Posterior vena cava (tissue), 2 donors: ENCODE measurements at regions not wholly inside any gene's neighbourhood (a gene's known extent, or its start where the extent isn't known, plus 50 kb on each side); places are given as distances from the start of the nearest gene placed in this dataset.

Experiments used
- DNase-seq: peaks from one replicate; pipeline ENCODE4 v3.0.0-alpha.2; 2020; ENCODE audit warnings: low spot score
- intact Hi-C, 2 donors: fragments of 100-400 bp; cut with DNase I; formaldehyde crosslinking; loops; one replicate each; pipeline versions ENCODE4 v1.14.1 to v1.14.2; 2022 to 2023
- donor health status: DM: yes; HTN: yes; CAD: no.
- donor health status: DM: yes; HTN: yes; CAD: no.

- intact Hi-C loops, result no loop called here
- no peak for DNase-seq
Observed at GRCh38 chr10:62638062-62638477, 166.4 kb upstream of the ADO start.

GRCh38 chr10:62639144-62639543, 165.4 kb upstream of the ADO start:
- DNase-seq, result no peak
- intact Hi-C loops, result no loop called here

GRCh38 chr10:62640411-62640810, 164.1 kb upstream of the ADO start:
- intact Hi-C loops, result no loop called here
- DNase-seq, result no peak

GRCh38 chr10:62643606-62644587, 160.6 kb upstream of the ADO start:
- DNase-seq, result no peak
- intact Hi-C loops, result no loop called here

GRCh38 chr10:62647375-62648092, 157.0 kb upstream of the ADO start:
- intact Hi-C loops, result no loop called here
- DNase-seq, result no peak

- DNase-seq, result no peak
- intact Hi-C loops, result no loop called here
Observed at GRCh38 chr10:62648921-62649320, 155.6 kb upstream of the ADO start.

GRCh38 chr10:62650411-62650810, 154.1 kb upstream of the ADO start:
- DNase-seq, result no peak
- intact Hi-C loops, result no loop called here

GRCh38 chr10:62651341-62651740, 153.2 kb upstream of the ADO start:
- DNase-seq, result no peak
- intact Hi-C loops, result no loop called here

DNA sequence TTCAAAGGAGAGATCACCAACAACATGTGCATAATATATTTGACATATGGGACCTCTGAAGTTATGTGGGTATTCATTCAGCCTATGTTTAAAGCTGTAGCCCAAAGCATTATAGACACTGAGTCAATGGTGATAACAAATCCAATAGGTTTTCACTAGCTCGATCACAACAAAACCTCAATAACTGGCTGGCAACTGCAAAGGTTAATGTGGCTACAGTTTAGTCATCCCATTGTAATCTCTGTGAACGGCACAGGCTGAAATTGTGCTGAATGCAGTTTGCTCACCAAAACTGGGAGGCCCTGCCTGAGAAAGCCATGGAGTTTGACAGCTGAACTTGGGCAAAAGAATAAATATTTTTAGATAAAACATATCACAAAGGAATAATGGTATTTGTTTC, 152.4 kb upstream of the ADO start:
- intact Hi-C loops, result no loop called here
- no peak for DNase-seq

DNA sequence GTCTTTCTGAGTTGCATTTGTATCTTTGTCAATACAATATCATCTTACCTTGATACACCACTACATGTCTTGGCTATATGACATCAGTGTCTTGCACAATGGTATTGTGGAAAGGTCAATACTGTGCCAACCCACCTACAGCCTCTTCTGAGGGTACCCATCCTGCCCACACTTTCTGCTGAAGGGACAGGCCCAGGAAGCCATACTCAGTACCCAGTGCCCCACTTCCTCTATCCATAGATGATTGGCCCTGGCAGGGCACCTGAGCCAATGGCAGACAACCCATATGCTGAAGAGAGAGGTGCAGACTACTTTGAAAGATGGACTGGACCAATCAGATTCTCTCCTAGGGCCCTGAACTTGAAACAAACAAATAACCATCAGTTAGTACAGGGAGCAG, 152.0 kb upstream of the ADO start:
- DNase-seq, result no peak
- intact Hi-C loops, result no loop called here

DNA sequence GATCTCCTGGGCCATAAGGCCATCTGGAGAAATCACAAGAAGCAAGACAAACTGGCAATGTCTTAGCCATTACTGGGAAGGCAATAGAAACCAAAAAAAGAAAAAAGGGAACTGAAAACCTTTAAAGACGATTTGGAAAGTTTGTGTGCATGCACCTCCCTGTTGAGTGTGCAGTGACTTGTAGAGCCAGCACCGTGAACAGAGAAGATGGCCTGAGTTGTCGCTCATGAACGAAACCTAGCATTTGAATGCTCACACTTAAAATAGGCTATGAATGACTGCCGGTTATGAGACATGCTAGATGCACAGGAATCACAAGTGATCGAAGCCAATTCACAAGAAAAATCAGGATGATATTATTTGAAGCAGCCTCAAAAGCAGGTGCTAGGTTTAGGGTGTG, 151.3 kb upstream of the ADO start:
- DNase-seq, result no peak
- intact Hi-C loops, result no loop called here

DNA sequence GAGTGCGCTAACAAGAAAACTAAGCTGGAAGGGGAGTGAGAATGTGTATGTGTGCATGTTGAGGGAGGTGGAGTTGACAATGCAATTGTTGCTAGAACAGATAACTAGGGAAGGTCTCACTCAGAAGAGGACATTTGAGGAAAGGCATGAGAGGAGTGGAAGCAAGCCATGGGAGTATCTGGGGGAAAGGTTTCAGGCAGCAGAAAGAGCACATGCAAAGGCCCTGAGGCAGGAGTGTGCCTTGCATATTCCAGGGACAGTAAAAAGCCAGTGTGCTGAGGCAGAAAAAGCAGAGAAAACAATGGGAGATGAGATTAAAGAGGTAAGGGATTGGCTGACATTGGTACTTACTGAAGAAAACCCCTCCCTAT, 149.6 kb upstream of the ADO start:
- intact Hi-C loops, result no loop called here
- no peak for DNase-seq

GRCh38 chr10:62655337-62655994, 149.1 kb upstream of the ADO start:
- intact Hi-C loops, result no loop called here
- DNase-seq, result no peak

DNA sequence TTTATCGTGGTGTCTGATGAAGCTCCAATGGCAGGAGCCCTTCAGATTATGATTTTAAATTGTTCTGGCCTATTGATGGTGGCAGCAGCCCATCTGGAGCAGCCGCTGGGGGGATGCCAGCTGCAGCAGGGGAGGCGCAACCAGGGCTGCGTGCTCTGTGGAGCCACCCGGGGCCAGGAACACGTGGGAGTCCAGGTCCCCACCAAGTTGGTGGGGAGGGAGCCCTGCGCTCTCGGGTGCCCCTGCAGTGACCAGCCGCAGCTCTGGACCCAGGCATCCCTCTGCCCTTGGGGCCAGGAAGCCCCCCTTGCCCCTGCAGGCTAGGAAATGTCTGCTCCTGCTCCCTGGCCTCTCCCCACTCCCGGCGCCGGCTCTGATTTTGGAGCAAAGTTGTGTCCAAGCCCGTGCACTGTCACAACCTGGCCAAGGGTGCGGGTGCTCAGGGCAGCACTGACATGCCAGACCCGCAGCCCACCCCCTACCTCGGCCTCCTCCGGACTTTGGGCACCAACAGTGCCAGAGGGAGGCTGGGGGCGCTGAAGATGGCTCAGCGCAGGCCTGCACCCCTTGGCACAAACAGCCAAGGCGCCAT, 147.2 kb upstream of the ADO start:
- DNase-seq, result no peak

GRCh38 chr10:62658516-62658915, 146.0 kb upstream of the ADO start:
- intact Hi-C loops, result no loop called here
- no peak for DNase-seq

More for the DNA sequence above, 147.2 kb upstream of the ADO start:
- intact Hi-C loops, result no loop called here

- no peak for DNase-seq
- intact Hi-C loops, result no loop called here
Observed at GRCh38 chr10:62661143-62661542, 143.4 kb upstream of the ADO start.

DNA sequence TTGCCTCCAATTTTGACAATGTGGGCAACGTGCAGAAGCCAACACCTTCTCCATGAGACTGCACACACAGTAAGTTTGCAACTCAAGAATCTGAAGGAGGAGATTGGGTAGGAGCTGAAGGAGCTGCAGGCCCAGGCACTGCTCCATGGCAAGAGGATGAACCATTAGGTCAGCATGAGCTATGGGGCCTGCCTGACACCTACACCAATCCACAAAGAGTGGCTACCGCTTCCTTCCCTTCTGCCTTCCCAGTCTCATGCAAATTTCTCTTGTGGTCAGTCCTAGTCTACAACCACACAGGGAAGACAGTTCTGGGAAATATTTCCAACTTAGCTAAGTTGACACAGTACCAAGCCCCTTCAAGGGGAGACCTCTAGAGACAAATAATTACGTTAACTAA, 142.0 kb upstream of the ADO start:
- intact Hi-C loops, result no loop called here
- no peak for DNase-seq

- intact Hi-C loops, result no loop called here
- DNase-seq, result no peak
Observed at GRCh38 chr10:62665771-62666170, 138.7 kb upstream of the ADO start.

GRCh38 chr10:62666275-62666674, 138.2 kb upstream of the ADO start:
- DNase-seq, result no peak
- intact Hi-C loops, result no loop called here

DNA sequence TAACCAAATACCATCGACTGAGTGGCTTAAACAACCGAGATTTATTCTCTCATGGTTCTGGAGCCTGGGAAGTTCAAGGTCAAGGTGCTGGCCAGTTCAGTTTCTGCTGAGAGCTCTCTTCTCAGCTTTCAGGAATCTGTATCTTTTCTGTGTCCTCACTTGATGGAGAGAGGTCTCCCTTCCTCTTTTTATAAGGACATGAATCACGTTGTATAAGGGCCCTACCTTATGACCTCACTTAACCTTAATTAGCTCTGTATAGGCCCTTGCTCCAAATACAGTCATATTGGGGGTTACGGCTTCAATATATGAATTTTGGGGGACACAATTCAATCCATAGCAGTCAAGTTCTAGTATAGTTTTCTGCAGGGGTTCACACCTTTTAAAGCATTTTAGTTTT, 135.2 kb upstream of the ADO start:
- DNase-seq, result no peak
- intact Hi-C loops, result no loop called here
